ENCODE measurements at regions not wholly inside any gene's neighbourhood (a gene's known extent, or its start where the extent isn't known, plus 50 kb on each side); places are given as distances from the start of the nearest gene placed in this dataset.

GRCh38 chr22:48496987-48497650, 1330.6 kb downstream of the BRD1 start:
- no peak overlapping the region for H3K4me2 ChIP-seq (ENCODE audit: low read depth, low read length)
- no peak overlapping the region for H2BK5ac ChIP-seq (ENCODE audit: low read depth, low read length, poor library complexity, severe bottlenecking)
- no peak overlapping the region for H2BK20ac ChIP-seq (ENCODE audit: low read depth, low read length)
- no peaks in the 10 kb centered on the region for H3K79me1 ChIP-seq (ENCODE audit: low read depth in 1 of 2, low read length in 2 of 2)
- ATAC-seq (ENCODE audit: low read depth) (no peak), DNase-seq (no peak)
- H2BK120ac ChIP-seq (ENCODE audit: low read depth, low read length): no peak overlapping the region
- in situ Hi-C loops (cut with MboI; ENCODE audit: low sequenced_read_pairs) (loop anchor here (10.0 kb wide), 1 partner anchor 1932 kb away; no protein-coding TSS in a partner anchor), intact Hi-C loops (cut with micrococcal nuclease) (no loop called here), dilution Hi-C loops (cut with HindIII; ENCODE audit: low sequenced_read_pairs, unreplicated experiment) (no loop called here)
- no peak overlapping the region for H4K5ac ChIP-seq (ENCODE audit: low read depth, low read length)
- no peak overlapping the region for H2AK5ac ChIP-seq (ENCODE audit: low read depth, low read length)
- no peaks in the 10 kb centered on the region for H3K9me1 ChIP-seq (ENCODE audit: insufficient read depth, low read length)
- H3K9ac ChIP-seq (ENCODE audit: low read depth, low read length): no peak overlapping the region
- no peak overlapping the region for H2AK9ac ChIP-seq (replicated peaks; ENCODE audit: low read depth, low read length, poor library complexity)
- no peak overlapping the region for H4K8ac ChIP-seq (ENCODE audit: low read depth in 2 of 2, low read length in 2 of 2)
- no peaks in the 10 kb centered on the region for H3K4me1 ChIP-seq (ENCODE audit: control insufficient read depth, insufficient read depth, low read length)
- BruUV-seq (replicated peaks): no TSS peak
- H3K4me3 ChIP-seq (ENCODE audit: insufficient read depth, low read depth, low read length): no peak overlapping the region
- no peak overlapping the region for H3K56ac ChIP-seq (ENCODE audit: extremely low read depth, insufficient read depth, low read length)
- 78% methylated on average over 8 of the region's 30 CpGs; no CpG with 5 or more reads in 1 of the 2 experiments for WGBS, 2 experiments (ENCODE audit: extremely low coverage in 2 of 2, insufficient read length in 1 of 2)
- TF ChIP-seq CHD1 (IDR thresholded peaks at IDR 0.05; ENCODE audit: low read depth, low read length) (no peak), SMC3 (IDR thresholded peaks at IDR 0.05; ENCODE audit: low read depth, low read length) (no peak), CTCF (conservative IDR thresholded peaks at IDR 0.05; ENCODE audit: low read depth, low read length) (no peak), MAFK (IDR thresholded peaks at IDR 0.05; ENCODE audit: low read depth, low read length) (no peak), RCOR1 (IDR thresholded peaks at IDR 0.05; ENCODE audit: insufficient replicate concordance, low read length) (no peak), USF2 (IDR thresholded peaks at IDR 0.05; ENCODE audit: low read depth, low read length) (no peak), MXI1 (IDR thresholded peaks at IDR 0.05; ENCODE audit: borderline replicate concordance, low read depth, low read length) (no peak), NFE2L2 (IDR thresholded peaks at IDR 0.05; ENCODE audit: low read depth, low read length) (no peak), BHLHE40 (IDR thresholded peaks at IDR 0.05; ENCODE audit: low read depth, low read length) (no peak), RFX5 (IDR thresholded peaks at IDR 0.05; ENCODE audit: low read depth, low read length) (no peak), CEBPB (IDR thresholded peaks at IDR 0.05; ENCODE audit: low read depth, low read length) (no peak), POLR2A (IDR thresholded peaks at IDR 0.05; ENCODE audit: low read depth, low read length) (no peak), RAD21 (IDR thresholded peaks at IDR 0.05; ENCODE audit: low read length) (no peak), MAZ (IDR thresholded peaks at IDR 0.05; ENCODE audit: borderline replicate concordance, low read depth, low read length) (no peak), FOS (IDR thresholded peaks at IDR 0.05; ENCODE audit: low read depth, low read length) (no peak), ELK1 (IDR thresholded peaks at IDR 0.05; ENCODE audit: borderline replicate concordance, low read depth, low read length) (no peak)
- H3K27me3 ChIP-seq (ENCODE audit: control insufficient read depth, insufficient read depth, low read length): no peaks in the 10 kb centered on the region
- CTCF ChIA-PET: no interaction called here
- H3K18ac ChIP-seq (ENCODE audit: low read depth, low read length): no peak overlapping the region
- peaks cover 17% of the 10 kb centered on the region; the same call in 1 of the 2 replicates for H3K9me3 ChIP-seq (ENCODE audit: control insufficient read depth, insufficient read depth, low read length)
- POLR2A ChIA-PET (ENCODE audit: unreplicated experiment): no interaction called here
- no peak overlapping the region for H3K27ac ChIP-seq (ENCODE audit: insufficient read depth, low read length)
- no peaks in the 10 kb centered on the region for H4K20me1 ChIP-seq (ENCODE audit: insufficient read depth, low read length)
- H3K23ac ChIP-seq (ENCODE audit: low read depth, low read length): no peak overlapping the region
- no peak overlapping the region for H3K14ac ChIP-seq (replicated peaks; ENCODE audit: low read depth, low read length)
- H4K91ac ChIP-seq (ENCODE audit: insufficient read depth, low read depth, low read length): no peak overlapping the region
- no peak overlapping the region for H2AFZ ChIP-seq (replicated peaks; ENCODE audit: low read length, poor library complexity)
- no peaks in the 10 kb centered on the region for H3K36me3 ChIP-seq (ENCODE audit: control insufficient read depth, insufficient read depth, low read length)
- H3K4ac ChIP-seq (ENCODE audit: low read depth, low read length): no peak overlapping the region
- no peak overlapping the region for H2BK15ac ChIP-seq (ENCODE audit: low read depth, low read length)

Data from IMR-90 (cell line).